Endothelial cell of umbilical vein (primary cell): ENCODE measurements at regions not wholly inside any gene's neighbourhood (a gene's known extent, or its start where the extent isn't known, plus 50 kb on each side); places are given as distances from the start of the nearest gene placed in this dataset.

ENCODE experiments used
- BruUV-seq: library from RNA; stranded (reverse); fragments of 400-500 nt; replicated peaks from 2 replicates; lab custom pipeline; 2021; lab: Mats Ljungman, UMichigan
- CTCF ChIA-PET: fragments of 300-600, 350-600 bp; sonication (Branson Sonifier 250); formaldehyde crosslinking; loops from one replicate; lab custom pipeline; 2021; ENCODE audit warnings: antibody characterized with exemption, inconsistent platforms; lab: Charles Lee
- POLR2A ChIA-PET: fragments of 300-600, 350-600 bp; sonication (Branson Sonifier 250); formaldehyde crosslinking; loops from one replicate; lab custom pipeline; 2021; ENCODE audit warnings: antibody characterized with exemption, inconsistent platforms; lab: Charles Lee
- DNase-seq: peaks from one replicate; pipeline ENCODE4 v3.0.0-alpha.2; 2011; ENCODE audit warnings: low read depth, low spot score
- FAIRE-seq: peaks from 2 replicates; lab custom pipeline; 2011; peaks lifted over from hg19 to GRCh38; lab: Jason Lieb, UNC
- H2AFZ ChIP-seq: 2 replicates; pipeline ENCODE4 v1.6.0; 2012; ENCODE audit warnings: low read depth, low read length, control low read depth, inconsistent platforms
- H3K27ac ChIP-seq: 2 replicates; pipeline ENCODE4 v1.5.1; 2011; ENCODE audit warnings: low read depth, mild to moderate bottlenecking, control low read depth, low read length, moderate library complexity; ENCODE audit not compliant: insufficient read depth
- H3K27me3 ChIP-seq, 2 experiments: 2 replicates each; pipeline versions ENCODE4 v1.6.0 to v1.6.1; 2011; ENCODE audit warnings: low read length in 2 of 2, mixed read lengths in 1 of 2; ENCODE audit not compliant: control insufficient read depth in 2 of 2, insufficient read depth in 2 of 2
- H3K36me3 ChIP-seq, 2 experiments: 2 replicates in 1 of 2; 3 replicates in 1 of 2; pipeline ENCODE4 v1.5.1; 2011; ENCODE audit warnings: low read length in 2 of 2, mild to moderate bottlenecking in 1 of 2, moderate library complexity in 1 of 2; ENCODE audit not compliant: control insufficient read depth in 2 of 2, insufficient read depth in 2 of 2; ENCODE audit errors: extremely low read depth in 1 of 2
- H3K4me1 ChIP-seq: 3 replicates; pipeline ENCODE4 v1.5.1; 2011; ENCODE audit warnings: mild to moderate bottlenecking, low read length; ENCODE audit not compliant: control insufficient read depth, insufficient read depth; ENCODE audit errors: extremely low read depth
- H3K4me2 ChIP-seq: 2 replicates; pipeline ENCODE4 v1.6.1; 2011; ENCODE audit warnings: low read length, control low read depth, mixed read lengths; ENCODE audit not compliant: insufficient read depth
- H3K4me3 ChIP-seq, 3 experiments: fragments of 200-600 bp in 1 of 3; sonication (generic), shearing (Covaris generic) in 1 of 3; replicated peaks in 1 of 3; 2 replicates each; pipeline ENCODE4 v1.5.1; 2011 to 2016; ENCODE audit warnings: control low read depth in 3 of 3, low read length in 3 of 3, mild to moderate bottlenecking in 2 of 3, inconsistent platforms in 1 of 3, low read depth in 1 of 3, moderate library complexity in 1 of 3; ENCODE audit not compliant: insufficient read depth in 1 of 3
- H3K79me2 ChIP-seq: 2 replicates; pipeline ENCODE4 v1.6.0; 2012; ENCODE audit warnings: low read length, inconsistent platforms; ENCODE audit not compliant: control insufficient read depth, insufficient read depth
- H3K9ac ChIP-seq: replicated peaks from 2 replicates; pipeline ENCODE3; 2011; ENCODE audit warnings: low read length, control low read depth; ENCODE audit not compliant: insufficient read depth; ENCODE audit errors: extremely low read depth
- H3K9me1 ChIP-seq: replicated peaks from 3 replicates; pipeline ENCODE4 v1.6.0; 2011; ENCODE audit warnings: mild to moderate bottlenecking, low read length; ENCODE audit not compliant: control insufficient read depth, insufficient read depth; ENCODE audit errors: extremely low read depth
- H3K9me3 ChIP-seq: replicated peaks from 2 replicates; pipeline ENCODE4 v1.5.1; 2012; ENCODE audit warnings: low read length, inconsistent platforms; ENCODE audit not compliant: control insufficient read depth, insufficient read depth
- H4K20me1 ChIP-seq: replicated peaks from 2 replicates; pipeline ENCODE3; 2011; ENCODE audit warnings: mild to moderate bottlenecking, low read length; ENCODE audit not compliant: control insufficient read depth, insufficient read depth; ENCODE audit errors: extremely low read depth
- CTCF ChIP-seq, 2 donors: IDR thresholded peaks; 1 replicate in 1 of 2; 2 replicates in 1 of 2; pipeline ENCODE4 v1.5.1; 2011; ENCODE audit warnings: low read length in 2 of 2, mild to moderate bottlenecking in 2 of 2, moderate library complexity in 2 of 2, control low read depth in 1 of 2, inconsistent platforms in 1 of 2, low read depth in 1 of 2; ENCODE audit not compliant: insufficient read depth in 1 of 2; ENCODE audit errors: extremely low read depth in 1 of 2
- EZH2 ChIP-seq: IDR thresholded peaks from 2 replicates; pipeline ENCODE4 v1.6.1; 2012; ENCODE audit warnings: borderline replicate concordance, low read depth, mild to moderate bottlenecking, moderate library complexity, low read length, inconsistent platforms; ENCODE audit not compliant: severe bottlenecking
- FOS ChIP-seq: IDR thresholded peaks from 2 replicates; pipeline ENCODE4 v1.6.1; 2011; ENCODE audit warnings: mild to moderate bottlenecking, low read length, moderate library complexity, borderline replicate concordance; ENCODE audit not compliant: insufficient read depth
- GATA2 ChIP-seq: IDR thresholded peaks from 2 replicates; pipeline ENCODE4 v1.7.0; 2011; ENCODE audit warnings: low read depth, mild to moderate bottlenecking, moderate library complexity, mixed read lengths, low read length; ENCODE audit not compliant: insufficient read length, insufficient read depth
- JUN ChIP-seq: IDR thresholded peaks from 2 replicates; pipeline ENCODE4 v1.6.1; 2011; ENCODE audit warnings: borderline replicate concordance, low read depth; ENCODE audit not compliant: insufficient read length, insufficient read depth
- MAX ChIP-seq: IDR thresholded peaks from 2 replicates; pipeline ENCODE4 v1.6.1; 2011; ENCODE audit not compliant: insufficient read depth, insufficient read length
- MYC ChIP-seq: IDR thresholded peaks from one replicate; pipeline ENCODE4 v1.6.1; 2011; ENCODE audit warnings: mild to moderate bottlenecking, low read depth, low read length
- POLR2A ChIP-seq: IDR thresholded peaks from 2 replicates; pipeline ENCODE4 v1.6.1; 2012; ENCODE audit warnings: low read depth, mild to moderate bottlenecking, control low read depth, low read length
- POLR2AphosphoS5 ChIP-seq: IDR thresholded peaks from 2 replicates; pipeline ENCODE4 v1.6.1; 2012; ENCODE audit warnings: low read depth, mild to moderate bottlenecking, control low read depth, low read length, moderate library complexity; ENCODE audit not compliant: insufficient read depth
- dilution Hi-C: fragments of 300-500 bp; cut with MboI; formaldehyde crosslinking; loops from one replicate; pipeline ENCODE4 v1.15.0; 2019; ENCODE audit warnings: low sequenced_read_pairs; ENCODE audit not compliant: extremely low pct_ligation_motif_present
- intact Hi-C: fragments of 100-400 bp; cut with micrococcal nuclease; formaldehyde crosslinking; loops from one replicate; pipeline ENCODE4 v1.10.0; 2022

GRCh38 chr12:60251091-60251490 is 655.3 kb downstream of the SLC16A7 start:
- no TSS peak for BruUV-seq
- Histone ChIP-seq H3K4me3 (no peak overlapping the region), H3K27me3 (no peaks in the 10 kb centered on the region), H2AFZ (no peak overlapping the region), H3K4me1 (no peaks in the 10 kb centered on the region), H3K9ac (no peak overlapping the region), H3K9me1 (no peaks in the 10 kb centered on the region), H3K36me3 (no peaks in the 10 kb centered on the region), H3K4me2 (no peak overlapping the region), H3K79me2 (no peaks in the 10 kb centered on the region), H4K20me1 (no peaks in the 10 kb centered on the region), H3K27ac (no peak overlapping the region), H3K9me3 (no peaks in the 10 kb centered on the region)
- DNase-seq, result no peak
- intact Hi-C loops, result loop anchor here (10.0 kb wide), 1 partner anchor 1874 kb away; no protein-coding TSS in a partner anchor
- ChIA-PET CTCF (interaction anchor here (1.3 kb wide), 1 partner anchor 34 kb away, joined by 3 read pairs; no protein-coding TSS in a partner anchor), POLR2A (no interaction called here)
- FAIRE-seq, result no peak
- dilution Hi-C loops, result no loop called here
- no peak for TF ChIP-seq CTCF (IDR thresholded peaks at IDR 0.05; ENCODE audit: extremely low read depth in 1 of 2, insufficient read depth in 1 of 2, low read depth in 1 of 2, low read length in 2 of 2)
- TF ChIP-seq POLR2AphosphoS5, result no peak
- TF ChIP-seq GATA2, result no peak
- no peak for TF ChIP-seq FOS
- no peak for TF ChIP-seq EZH2
- TF ChIP-seq MYC, result no peak
- no peak for TF ChIP-seq JUN
- TF ChIP-seq POLR2A, result no peak
- TF ChIP-seq MAX, result no peak
